NCI-H345 (cell line): ENCODE measurements at regions not wholly inside any gene's neighbourhood (a gene's known extent, or its start where the extent isn't known, plus 50 kb on each side); places are given as distances from the start of the nearest gene placed in this dataset.

Experiments used
- DNase-seq: peaks from one replicate; lab custom pipeline; 2025; lab: John Stamatoyannopoulos, UW

- no peak for DNase-seq
These were observed 166.7 kb downstream of the PTPN20 start for GRCh38 chr10:47077941-47078340.

- DNase-seq, result no peak
These were observed 167.4 kb downstream of the PTPN20 start for GRCh38 chr10:47078393-47079203.

DNA sequence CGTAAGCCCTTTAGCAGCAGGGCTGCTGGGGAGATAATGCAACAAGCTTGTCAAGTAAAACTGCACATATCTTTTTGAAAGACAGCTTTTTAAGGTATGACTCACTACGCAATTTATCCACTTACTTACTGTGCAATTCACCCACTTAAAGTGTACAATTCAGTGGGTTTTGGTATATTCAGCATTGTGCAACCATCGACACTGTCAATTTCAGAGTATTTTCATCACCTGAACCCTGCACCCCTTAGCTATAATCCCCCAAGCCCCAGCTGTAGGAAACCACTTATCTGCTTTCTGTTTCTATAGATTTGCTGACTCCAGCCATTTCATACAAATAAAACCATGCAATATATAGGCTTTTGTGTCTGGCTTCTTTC is 168.0 kb downstream of the PTPN20 start:
- DNase-seq, result no peak

DNA sequence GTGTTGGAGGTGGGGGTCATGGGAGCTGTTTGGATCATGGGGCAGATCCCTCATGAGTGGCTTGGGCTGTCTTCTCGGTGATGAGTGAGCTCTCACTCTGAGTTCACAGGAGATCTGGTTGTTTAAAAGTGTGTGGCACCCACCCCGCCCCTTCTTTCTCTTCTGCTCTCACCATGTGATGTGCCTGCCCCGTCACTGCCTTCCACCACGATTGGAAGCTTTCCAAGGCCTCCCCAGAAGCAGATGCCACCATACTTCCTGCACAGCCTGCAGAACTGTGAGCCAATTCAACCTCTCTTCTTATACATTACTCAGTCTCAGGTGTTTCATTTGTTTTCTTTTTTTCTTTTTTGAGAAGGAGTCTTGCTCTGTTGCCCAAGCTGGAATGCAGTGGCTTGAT is 170.0 kb downstream of the PTPN20 start:
- DNase-seq, result no peak

GRCh38 chr10:47082055-47082784 is 171.0 kb downstream of the PTPN20 start:
- no peak for DNase-seq

- no peak for DNase-seq
These were observed 176.4 kb downstream of the PTPN20 start for GRCh38 chr10:47087667-47088066.

- no peak for DNase-seq
These were observed 177.6 kb downstream of the PTPN20 start for GRCh38 chr10:47088656-47089354.

DNA sequence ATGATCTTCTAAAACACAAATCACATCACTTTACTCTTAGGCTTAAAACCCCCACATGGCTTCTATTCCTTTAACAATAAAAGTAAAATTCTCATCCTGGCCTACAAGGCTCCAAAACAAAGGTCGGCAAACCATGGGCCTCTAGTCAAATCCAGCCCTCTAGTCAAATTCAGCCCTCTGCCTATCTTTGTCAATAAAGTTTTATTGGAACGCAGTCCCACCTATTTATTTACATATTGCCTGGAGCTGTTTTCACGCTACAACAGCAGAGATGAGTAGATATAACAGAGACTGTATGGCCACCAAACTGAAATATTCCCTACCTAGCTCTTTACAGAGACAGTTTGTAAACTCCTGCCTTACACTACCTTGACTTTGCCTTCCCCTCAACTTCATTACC is 178.8 kb downstream of the PTPN20 start:
- DNase-seq, result no peak

GRCh38 chr10:47090903-47091302 is 179.7 kb downstream of the PTPN20 start:
- DNase-seq, result no peak

DNA sequence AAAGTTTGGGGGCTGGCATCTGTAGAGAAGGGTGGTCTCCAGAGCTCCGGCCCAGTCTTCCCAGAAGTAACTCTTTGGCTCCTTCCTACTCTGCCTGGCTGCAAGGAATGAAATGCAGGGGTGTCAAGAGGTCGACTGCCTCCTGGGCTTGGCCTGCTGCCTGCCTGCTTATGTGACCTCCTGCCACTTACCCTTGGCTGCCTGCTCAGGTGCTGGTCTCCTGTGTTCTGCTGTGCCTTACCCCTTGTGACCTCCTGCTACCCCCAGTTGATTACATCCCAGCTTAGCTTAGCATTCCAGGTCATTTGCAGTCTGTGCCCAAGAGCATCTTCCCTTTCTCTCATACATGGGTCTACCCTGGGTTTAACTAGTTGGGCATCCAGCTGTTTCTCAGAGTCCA is 180.2 kb downstream of the PTPN20 start:
- DNase-seq, result no peak

- DNase-seq, result no peak
These were observed 181.1 kb downstream of the PTPN20 start for GRCh38 chr10:47092376-47092775.

- no peak for DNase-seq
These were observed 181.6 kb downstream of the PTPN20 start for GRCh38 chr10:47092831-47093230.

DNA sequence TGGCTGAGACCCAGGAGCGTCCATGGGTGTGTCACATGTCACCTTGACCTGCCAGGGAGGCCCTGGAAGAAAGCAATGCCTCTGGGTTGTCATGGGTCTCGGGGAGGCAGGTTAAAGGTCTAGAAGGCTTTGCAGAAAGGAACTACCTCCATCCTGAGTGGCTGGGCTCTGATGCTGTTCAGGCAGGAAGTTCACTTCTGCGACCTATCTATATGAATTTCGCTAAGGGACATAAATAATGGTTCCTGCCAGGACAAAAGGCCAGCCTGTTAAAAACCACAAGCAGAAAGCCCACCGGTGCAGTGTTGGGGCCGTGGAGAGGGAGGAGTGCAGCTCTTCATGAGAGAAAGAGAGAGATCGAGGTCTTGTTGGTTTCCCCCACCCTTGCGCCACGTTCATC is 182.9 kb downstream of the PTPN20 start:
- DNase-seq, result no peak

DNA sequence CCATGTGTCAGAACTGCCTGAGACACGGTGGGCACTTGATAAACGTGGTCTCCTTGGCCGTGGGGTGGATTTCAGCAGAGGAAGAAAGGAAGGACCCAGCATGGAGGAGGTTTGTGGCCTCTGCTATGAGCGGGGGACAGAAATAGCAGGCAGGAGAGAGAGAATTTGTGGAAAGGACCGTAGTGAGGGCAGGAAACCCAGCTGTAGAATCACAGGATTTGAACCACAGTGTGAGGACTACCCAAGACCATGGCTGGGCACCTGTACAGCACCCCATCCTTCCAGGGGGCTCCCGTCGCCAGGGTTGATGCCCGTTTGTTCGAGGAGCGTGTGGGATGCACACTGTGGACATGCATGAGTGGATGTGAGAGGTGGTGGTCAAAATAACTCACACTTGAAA is 183.4 kb downstream of the PTPN20 start:
- DNase-seq, result no peak

- no peak for DNase-seq
These were observed 184.0 kb downstream of the PTPN20 start for GRCh38 chr10:47095211-47095610.

GRCh38 chr10:47095848-47096612 is 184.8 kb downstream of the PTPN20 start:
- no peak for DNase-seq

DNA sequence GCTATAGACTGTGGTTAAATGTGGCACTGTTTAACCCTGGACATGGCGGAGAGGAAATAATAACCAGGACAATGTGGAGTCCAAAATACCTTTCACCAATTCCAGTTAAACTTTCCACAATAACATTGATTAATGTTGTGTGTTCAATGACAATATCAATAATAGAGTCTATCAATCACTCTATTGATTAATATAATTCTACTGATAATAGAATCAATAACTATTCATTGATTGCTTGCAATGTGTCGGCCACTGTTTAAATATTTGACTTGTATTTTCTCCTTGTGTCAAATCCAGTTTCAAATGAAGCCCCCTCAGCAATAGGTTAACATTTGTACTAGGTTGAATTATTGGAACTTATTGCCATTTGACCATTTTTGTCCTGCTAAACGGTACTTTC is 187.0 kb downstream of the PTPN20 start:
- no peak for DNase-seq

DNA sequence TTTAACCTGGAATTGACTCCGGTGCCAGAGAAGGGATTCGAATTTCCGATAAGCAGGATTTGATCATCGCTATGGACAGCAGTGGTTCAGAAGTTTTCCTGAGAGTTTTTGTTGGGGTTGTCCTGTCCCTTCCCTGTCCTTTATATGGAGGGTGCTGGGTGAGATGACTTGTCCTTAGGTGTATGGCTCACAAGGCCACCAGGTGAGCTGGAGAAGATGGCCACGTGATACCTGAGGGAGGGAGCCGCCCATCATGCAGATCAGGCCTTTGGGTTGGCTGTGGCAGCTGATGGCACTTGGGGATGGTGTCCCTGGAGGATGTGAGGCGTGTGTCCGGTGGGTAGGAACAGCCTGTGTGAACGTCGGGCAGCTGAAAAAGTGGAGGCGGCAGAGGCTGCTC is 187.7 kb downstream of the PTPN20 start:
- DNase-seq, result no peak

DNA sequence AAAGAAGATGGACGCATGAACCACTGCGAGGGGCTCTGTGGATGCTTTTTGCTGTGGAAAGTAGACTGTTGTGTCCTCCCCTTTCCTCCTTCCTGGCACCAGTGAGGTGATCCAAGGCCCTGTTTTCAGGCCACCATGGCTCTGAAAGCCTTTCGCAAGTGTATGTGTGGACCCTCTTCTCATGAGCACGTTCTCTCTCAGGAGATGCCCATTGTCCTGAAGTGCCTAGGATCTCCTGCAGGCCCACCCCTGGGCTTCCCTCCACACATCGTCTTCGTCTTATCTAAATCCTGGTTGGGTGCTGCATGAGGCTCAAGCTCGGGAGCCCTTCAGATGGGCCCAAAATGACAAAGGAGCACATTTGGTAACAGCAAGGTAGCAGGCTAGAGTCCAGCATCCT is 188.2 kb downstream of the PTPN20 start:
- no peak for DNase-seq

DNA sequence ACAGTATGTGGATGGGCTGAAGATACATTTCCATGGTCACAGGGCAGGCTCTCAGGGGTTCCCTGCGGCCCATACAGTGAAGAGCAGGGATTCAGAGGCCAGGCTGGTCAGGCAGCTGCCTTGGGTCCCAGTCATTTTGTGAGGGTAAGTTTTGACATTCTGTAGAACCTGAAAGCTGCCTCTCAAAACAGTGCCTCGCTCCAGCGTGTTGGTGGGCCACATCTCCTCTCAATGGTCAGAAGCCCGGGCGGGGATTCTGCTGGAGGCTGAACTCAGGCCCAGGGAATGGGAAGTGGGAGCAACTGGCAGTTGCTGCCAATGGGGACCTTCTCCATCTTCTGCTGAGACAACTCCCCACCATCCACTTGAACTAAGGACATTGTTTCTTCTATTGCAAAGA is 190.0 kb downstream of the PTPN20 start:
- DNase-seq, result no peak

DNA sequence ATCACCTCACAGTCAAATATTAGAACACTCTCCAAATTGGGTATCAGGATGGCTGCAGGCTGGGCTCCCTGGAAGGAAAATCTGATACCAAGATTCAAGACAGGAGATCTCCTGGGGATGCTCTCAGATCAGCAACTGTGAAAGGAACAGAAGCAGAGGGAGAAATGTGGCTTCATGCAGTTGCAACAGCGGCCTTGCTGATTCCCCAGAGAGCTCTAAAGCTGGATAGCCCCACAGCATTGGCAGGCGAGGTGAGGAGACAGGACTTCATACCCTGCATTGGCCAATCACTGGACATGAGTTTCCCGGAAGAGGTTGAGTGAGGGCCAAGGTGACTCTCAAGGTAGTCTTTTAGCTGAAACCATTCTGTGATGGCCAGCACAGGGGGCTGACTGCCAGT is 190.6 kb downstream of the PTPN20 start:
- DNase-seq, result no peak

DNA sequence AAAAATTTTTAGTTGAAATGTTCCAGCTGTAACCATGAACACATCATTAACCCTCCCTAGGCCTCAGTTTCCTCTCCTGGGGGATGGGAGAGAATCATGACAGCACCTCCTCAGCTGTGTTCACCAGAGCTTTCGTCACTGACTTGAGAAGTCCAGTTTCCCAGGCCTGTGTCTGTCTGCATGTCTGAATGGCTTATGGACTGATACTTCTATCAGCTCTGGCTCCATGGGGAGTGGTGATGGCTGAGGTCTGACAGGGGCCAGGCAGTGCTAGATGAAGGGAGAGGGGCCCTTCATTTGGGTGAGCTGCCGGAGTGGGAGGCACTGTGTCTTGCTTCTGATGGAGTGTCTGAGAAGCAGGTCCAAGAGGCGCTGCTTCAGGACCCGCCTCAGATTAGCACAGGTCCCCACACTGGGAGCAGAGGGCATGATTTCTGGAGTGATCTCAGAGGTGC is 192.9 kb downstream of the PTPN20 start:
- DNase-seq, result no peak
